Parathyroid adenoma (tissue), 2 donors: ENCODE measurements at regions not wholly inside any gene's neighbourhood (a gene's known extent, or its start where the extent isn't known, plus 50 kb on each side); places are given as distances from the start of the nearest gene placed in this dataset.

Experiments
- H2AFZ ChIP-seq: fragments of 300-600 bp; sonication (generic); one replicate; pipeline ENCODE4 v1.7.0; 2017; ENCODE audit warnings: antibody characterized with exemption, mild to moderate bottlenecking
- H3K27ac ChIP-seq: fragments of 300-600 bp; sonication (generic); one replicate; pipeline ENCODE4 v1.7.0; 2017
- H3K27me3 ChIP-seq: fragments of 300-600 bp; sonication (generic); one replicate; pipeline ENCODE4 v1.7.0; 2017; ENCODE audit warnings: low read length; ENCODE audit not compliant: control insufficient read depth, insufficient read depth
- H3K36me3 ChIP-seq: fragments of 300-600 bp; sonication (generic); one replicate; pipeline ENCODE4 v1.7.0; 2017; ENCODE audit warnings: low read length; ENCODE audit not compliant: control insufficient read depth, insufficient read depth
- H3K4me1 ChIP-seq: fragments of 300-600 bp; sonication (generic); one replicate; pipeline ENCODE4 v1.7.0; 2017; ENCODE audit warnings: control low read depth
- H3K4me2 ChIP-seq: fragments of 300-600 bp; sonication (generic); one replicate; pipeline ENCODE4 v1.7.0; 2017; ENCODE audit warnings: low read length
- H3K4me3 ChIP-seq: fragments of 300-600 bp; sonication (generic); one replicate; pipeline ENCODE4 v1.7.0; 2017; ENCODE audit warnings: low read depth, low read length
- H3K79me2 ChIP-seq: fragments of 300-600 bp; sonication (generic); one replicate; pipeline ENCODE4 v1.7.0; 2017; ENCODE audit warnings: control low read depth
- H3K9ac ChIP-seq: fragments of 300-600 bp; sonication (generic); one replicate; pipeline ENCODE4 v1.7.0; 2017; ENCODE audit warnings: mild to moderate bottlenecking
- H3K9me3 ChIP-seq: fragments of 300-600 bp; sonication (generic); one replicate; pipeline ENCODE4 v1.7.0; 2017; ENCODE audit warnings: low read length; ENCODE audit not compliant: control insufficient read depth
- TF ChIP-seq, protein P1 (sequence below): fragments of 300-600 bp; sonication (generic); IDR thresholded peaks from one replicate; pipeline ENCODE4 v1.7.0; 2017; ENCODE audit warnings: antibody characterized with exemption, mild to moderate bottlenecking
- donor health status: primary hyperparathyroidism.

DNA sequence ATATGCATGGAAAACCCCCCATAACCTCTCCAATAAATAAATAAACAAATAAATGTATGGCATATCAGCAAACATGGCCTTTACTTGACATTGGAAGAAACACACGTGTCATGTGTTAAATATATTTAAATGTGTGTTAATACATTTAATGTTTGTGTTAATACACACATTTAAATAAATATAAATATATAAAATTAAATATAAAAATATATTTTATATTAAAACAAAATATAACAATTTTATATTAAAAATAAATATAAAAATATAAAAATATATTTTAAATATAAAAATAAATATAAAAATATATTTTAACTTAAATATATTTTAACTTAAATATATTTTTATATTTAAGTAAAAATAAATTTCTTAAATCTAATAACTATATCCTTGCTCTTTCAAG is 187.6 kb upstream of the CXXC4 start:
- H3K4me3 ChIP-seq = no peak overlapping the region
- H3K27me3 ChIP-seq = no peaks in the 10 kb centered on the region
- no peaks in the 10 kb centered on the region for H3K9me3 ChIP-seq
- peaks cover 2% of the 10 kb centered on the region for H3K4me1 ChIP-seq
- TF ChIP-seq, protein P1, sequence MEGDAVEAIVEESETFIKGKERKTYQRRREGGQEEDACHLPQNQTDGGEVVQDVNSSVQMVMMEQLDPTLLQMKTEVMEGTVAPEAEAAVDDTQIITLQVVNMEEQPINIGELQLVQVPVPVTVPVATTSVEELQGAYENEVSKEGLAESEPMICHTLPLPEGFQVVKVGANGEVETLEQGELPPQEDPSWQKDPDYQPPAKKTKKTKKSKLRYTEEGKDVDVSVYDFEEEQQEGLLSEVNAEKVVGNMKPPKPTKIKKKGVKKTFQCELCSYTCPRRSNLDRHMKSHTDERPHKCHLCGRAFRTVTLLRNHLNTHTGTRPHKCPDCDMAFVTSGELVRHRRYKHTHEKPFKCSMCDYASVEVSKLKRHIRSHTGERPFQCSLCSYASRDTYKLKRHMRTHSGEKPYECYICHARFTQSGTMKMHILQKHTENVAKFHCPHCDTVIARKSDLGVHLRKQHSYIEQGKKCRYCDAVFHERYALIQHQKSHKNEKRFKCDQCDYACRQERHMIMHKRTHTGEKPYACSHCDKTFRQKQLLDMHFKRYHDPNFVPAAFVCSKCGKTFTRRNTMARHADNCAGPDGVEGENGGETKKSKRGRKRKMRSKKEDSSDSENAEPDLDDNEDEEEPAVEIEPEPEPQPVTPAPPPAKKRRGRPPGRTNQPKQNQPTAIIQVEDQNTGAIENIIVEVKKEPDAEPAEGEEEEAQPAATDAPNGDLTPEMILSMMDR = no peak
- H3K27ac ChIP-seq = no peak overlapping the region
- no peaks in the 10 kb centered on the region for H3K79me2 ChIP-seq
- H3K36me3 ChIP-seq = no peaks in the 10 kb centered on the region
- no peak overlapping the region for H3K9ac ChIP-seq
- H3K4me2 ChIP-seq = no peak overlapping the region
- H2AFZ ChIP-seq = no peak overlapping the region

DNA sequence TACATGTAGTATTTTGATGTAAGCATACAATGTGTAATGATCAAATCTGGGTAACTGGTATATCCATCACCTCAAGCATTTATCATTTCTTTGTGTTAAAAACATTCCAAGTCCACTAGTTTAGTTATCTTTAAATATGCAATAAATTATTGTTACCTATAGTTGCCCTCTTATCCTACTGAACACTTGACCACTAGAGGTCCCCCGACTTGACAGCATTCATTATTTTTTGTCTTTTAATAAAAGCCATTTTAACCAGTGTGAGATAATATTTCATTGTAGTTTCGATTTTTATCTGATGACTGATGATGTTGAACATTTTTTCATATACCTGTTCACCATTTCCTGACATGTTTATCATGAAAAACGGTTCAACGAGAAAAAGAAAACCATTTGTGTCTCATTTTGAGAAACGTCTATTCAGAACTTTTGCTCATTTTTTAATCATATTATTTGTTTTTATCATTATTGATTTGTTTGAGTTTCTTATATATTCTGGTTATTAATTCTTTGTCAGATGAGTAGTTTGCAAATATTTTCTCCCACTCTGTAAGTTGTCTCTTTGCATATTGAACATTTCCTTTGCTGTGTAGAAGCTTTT is 199.0 kb upstream of the CXXC4 start:
- Histone ChIP-seq H3K4me3 (no peak overlapping the region), H3K36me3 (no peaks in the 10 kb centered on the region), H3K27me3 (no peaks in the 10 kb centered on the region), H2AFZ (no peak overlapping the region), H3K27ac (no peak overlapping the region), H3K4me1 (no peaks in the 10 kb centered on the region), H3K9ac (no peak overlapping the region), H3K79me2 (no peaks in the 10 kb centered on the region), H3K4me2 (no peak overlapping the region), H3K9me3 (no peaks in the 10 kb centered on the region)
- TF ChIP-seq, protein P1 = no peak

DNA sequence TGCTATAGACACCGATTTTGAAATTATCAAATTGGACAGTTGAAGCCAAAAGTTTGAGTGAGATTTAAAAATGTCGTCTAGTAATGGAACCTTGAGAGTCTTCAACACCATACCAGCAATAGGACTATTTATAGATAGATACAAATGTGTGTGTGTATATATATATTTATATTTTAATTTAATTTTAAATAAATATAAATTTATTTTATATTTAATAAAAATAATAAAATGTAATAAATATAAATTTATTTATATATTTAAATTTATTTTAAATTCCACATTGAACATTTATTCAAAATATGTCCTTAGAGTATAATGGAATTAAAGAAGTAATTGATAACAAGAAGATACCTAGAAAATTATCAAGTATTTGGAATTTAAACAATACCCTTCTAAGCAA is 221.9 kb upstream of the CXXC4 start:
- no peaks in the 10 kb centered on the region for H3K27me3 ChIP-seq
- no peaks in the 10 kb centered on the region for H3K9me3 ChIP-seq
- no peaks in the 10 kb centered on the region for H3K4me1 ChIP-seq
- H3K79me2 ChIP-seq = no peaks in the 10 kb centered on the region
- H2AFZ ChIP-seq = no peak overlapping the region
- no peak overlapping the region for H3K9ac ChIP-seq
- no peak overlapping the region for H3K27ac ChIP-seq
- no peak overlapping the region for H3K4me3 ChIP-seq
- no peak overlapping the region for H3K4me2 ChIP-seq
- TF ChIP-seq, protein P1 = no peak
- H3K36me3 ChIP-seq = no peaks in the 10 kb centered on the region

DNA sequence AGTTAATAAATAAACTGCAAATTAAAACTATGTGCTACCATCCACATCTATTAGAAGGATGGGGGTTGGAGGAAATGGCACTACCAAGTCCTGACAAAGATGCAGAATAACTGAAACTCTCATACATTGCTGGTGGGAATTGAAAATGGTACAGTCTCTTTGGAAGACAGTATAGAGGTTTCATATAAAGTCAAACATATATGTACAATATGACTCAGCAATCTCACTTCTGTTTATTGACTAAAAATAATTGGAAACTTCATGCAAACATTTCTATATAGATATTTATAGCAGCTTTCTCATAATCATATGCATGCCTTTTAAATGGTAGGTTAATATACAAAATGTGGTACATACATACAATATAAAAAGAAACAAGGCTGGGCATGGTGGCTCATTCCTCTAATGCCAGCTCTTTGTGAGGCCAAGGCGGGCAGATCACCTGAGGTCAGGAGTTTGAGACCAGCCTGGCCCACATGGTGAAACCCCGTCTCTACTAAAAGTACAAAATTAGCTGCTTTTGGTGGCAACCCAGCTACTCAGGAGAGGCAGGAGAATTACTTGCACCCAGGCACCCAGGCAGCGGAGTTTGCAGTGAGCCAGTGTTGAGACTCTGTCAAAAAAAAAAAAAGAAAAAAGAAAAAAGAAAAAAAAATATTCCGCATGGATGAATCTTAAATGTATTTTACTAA is 225.0 kb upstream of the CXXC4 start:
- no peaks in the 10 kb centered on the region for H3K27me3 ChIP-seq
- H3K9me3 ChIP-seq = no peaks in the 10 kb centered on the region
- no peak overlapping the region for H3K4me2 ChIP-seq
- TF ChIP-seq, protein P1 = no peak
- no peaks in the 10 kb centered on the region for H3K79me2 ChIP-seq
- H3K4me3 ChIP-seq = no peak overlapping the region
- H3K4me1 ChIP-seq = no peaks in the 10 kb centered on the region
- H2AFZ ChIP-seq = no peak overlapping the region
- H3K36me3 ChIP-seq = no peaks in the 10 kb centered on the region
- no peak overlapping the region for H3K27ac ChIP-seq
- no peak overlapping the region for H3K9ac ChIP-seq

DNA sequence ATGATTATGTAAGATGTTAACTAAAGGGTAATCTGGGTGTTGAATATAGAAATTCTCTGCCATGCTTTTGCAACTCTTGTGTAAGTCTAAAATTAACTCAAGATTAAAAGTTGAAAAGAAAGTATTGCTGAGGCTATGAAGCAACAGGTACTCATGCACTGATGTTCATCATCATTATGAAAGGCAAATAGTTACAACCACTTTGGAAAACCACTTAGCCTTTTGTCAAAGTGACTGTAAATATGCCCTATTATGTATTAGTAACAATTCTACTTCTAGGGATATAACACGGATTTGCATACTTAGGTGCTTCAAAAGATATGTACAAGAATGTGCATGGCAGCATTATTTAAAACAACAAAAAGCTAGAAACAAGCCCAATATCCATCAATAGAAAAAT is 227.8 kb upstream of the CXXC4 start:
- Histone ChIP-seq H3K9me3 (no peaks in the 10 kb centered on the region), H3K4me3 (no peak overlapping the region), H3K36me3 (no peaks in the 10 kb centered on the region), H3K4me1 (no peaks in the 10 kb centered on the region), H3K4me2 (no peak overlapping the region), H3K9ac (no peak overlapping the region), H2AFZ (no peak overlapping the region), H3K27me3 (no peaks in the 10 kb centered on the region), H3K79me2 (no peaks in the 10 kb centered on the region), H3K27ac (no peak overlapping the region)
- TF ChIP-seq, protein P1 = no peak
